ENCODE measurements at regions not wholly inside any gene's neighbourhood (a gene's known extent, or its start where the extent isn't known, plus 50 kb on each side); places are given as distances from the start of the nearest gene placed in this dataset.

DNA sequence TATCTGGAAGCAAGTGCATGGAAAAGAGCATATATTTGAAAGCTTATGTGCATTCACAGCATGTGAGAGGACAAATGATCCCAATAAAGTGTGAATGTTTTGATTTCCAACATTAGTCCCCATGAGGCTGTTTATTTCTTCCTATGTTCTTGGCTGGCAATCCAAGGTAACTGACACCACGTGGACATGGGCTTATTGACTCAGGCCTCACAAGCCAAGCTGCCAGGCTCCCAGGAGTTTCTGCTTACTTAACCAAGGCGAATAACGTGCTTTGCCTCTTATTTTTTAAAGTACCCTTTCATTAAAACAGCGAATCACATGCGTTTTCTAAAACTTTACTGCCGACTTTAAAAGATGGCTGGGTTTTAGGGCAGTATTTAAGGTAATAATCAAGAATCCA lies 441.7 kb downstream of the FUT8 start:
- no peak for ATAC-seq
- TF ChIP-seq, protein P1, sequence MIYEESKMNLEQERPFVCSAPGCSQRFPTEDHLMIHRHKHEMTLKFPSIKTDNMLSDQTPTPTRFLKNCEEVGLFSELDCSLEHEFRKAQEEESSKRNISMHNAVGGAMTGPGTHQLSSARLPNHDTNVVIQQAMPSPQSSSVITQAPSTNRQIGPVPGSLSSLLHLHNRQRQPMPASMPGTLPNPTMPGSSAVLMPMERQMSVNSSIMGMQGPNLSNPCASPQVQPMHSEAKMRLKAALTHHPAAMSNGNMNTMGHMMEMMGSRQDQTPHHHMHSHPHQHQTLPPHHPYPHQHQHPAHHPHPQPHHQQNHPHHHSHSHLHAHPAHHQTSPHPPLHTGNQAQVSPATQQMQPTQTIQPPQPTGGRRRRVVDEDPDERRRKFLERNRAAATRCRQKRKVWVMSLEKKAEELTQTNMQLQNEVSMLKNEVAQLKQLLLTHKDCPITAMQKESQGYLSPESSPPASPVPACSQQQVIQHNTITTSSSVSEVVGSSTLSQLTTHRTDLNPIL (CRISPR knock-in tag; IDR thresholded peaks at IDR 0.05; ENCODE audit: low read depth): no peak
- no peak for TF ChIP-seq GLIS3 (CRISPR knock-in tag; IDR thresholded peaks at IDR 0.05)
- TF ChIP-seq, protein P2, sequence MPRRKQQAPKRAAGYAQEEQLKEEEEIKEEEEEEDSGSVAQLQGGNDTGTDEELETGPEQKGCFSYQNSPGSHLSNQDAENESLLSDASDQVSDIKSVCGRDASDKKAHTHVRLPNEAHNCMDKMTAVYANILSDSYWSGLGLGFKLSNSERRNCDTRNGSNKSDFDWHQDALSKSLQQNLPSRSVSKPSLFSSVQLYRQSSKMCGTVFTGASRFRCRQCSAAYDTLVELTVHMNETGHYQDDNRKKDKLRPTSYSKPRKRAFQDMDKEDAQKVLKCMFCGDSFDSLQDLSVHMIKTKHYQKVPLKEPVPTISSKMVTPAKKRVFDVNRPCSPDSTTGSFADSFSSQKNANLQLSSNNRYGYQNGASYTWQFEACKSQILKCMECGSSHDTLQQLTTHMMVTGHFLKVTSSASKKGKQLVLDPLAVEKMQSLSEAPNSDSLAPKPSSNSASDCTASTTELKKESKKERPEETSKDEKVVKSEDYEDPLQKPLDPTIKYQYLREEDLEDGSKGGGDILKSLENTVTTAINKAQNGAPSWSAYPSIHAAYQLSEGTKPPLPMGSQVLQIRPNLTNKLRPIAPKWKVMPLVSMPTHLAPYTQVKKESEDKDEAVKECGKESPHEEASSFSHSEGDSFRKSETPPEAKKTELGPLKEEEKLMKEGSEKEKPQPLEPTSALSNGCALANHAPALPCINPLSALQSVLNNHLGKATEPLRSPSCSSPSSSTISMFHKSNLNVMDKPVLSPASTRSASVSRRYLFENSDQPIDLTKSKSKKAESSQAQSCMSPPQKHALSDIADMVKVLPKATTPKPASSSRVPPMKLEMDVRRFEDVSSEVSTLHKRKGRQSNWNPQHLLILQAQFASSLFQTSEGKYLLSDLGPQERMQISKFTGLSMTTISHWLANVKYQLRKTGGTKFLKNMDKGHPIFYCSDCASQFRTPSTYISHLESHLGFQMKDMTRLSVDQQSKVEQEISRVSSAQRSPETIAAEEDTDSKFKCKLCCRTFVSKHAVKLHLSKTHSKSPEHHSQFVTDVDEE (CRISPR knock-in tag; IDR thresholded peaks at IDR 0.05): no peak
- TF ChIP-seq ZFP30 (CRISPR knock-in tag; IDR thresholded peaks at IDR 0.05): no peak
- no peak for TF ChIP-seq BACH2 (CRISPR knock-in tag; IDR thresholded peaks at IDR 0.05; ENCODE audit: borderline replicate concordance)
- TF ChIP-seq TCF4 (CRISPR knock-in tag; IDR thresholded peaks at IDR 0.05; ENCODE audit: borderline replicate concordance): no peak
- TF ChIP-seq ARNTL (CRISPR knock-in tag; IDR thresholded peaks at IDR 0.05; ENCODE audit: borderline replicate concordance, low read depth): no peak
- no peak for TF ChIP-seq CSDC2 (CRISPR knock-in tag; IDR thresholded peaks at IDR 0.05)
- no peak for TF ChIP-seq ISL1 (CRISPR knock-in tag; IDR thresholded peaks at IDR 0.05)
- no peak for TF ChIP-seq SNAI2 (CRISPR knock-in tag; IDR thresholded peaks at IDR 0.05)
- TF ChIP-seq ZC3H10 (CRISPR knock-in tag; IDR thresholded peaks at IDR 0.05): no peak
- TF ChIP-seq PPARA (CRISPR knock-in tag; IDR thresholded peaks at IDR 0.05; ENCODE audit: borderline replicate concordance): no peak
- TF ChIP-seq ESRRG (CRISPR knock-in tag; IDR thresholded peaks at IDR 0.05): no peak

DNA sequence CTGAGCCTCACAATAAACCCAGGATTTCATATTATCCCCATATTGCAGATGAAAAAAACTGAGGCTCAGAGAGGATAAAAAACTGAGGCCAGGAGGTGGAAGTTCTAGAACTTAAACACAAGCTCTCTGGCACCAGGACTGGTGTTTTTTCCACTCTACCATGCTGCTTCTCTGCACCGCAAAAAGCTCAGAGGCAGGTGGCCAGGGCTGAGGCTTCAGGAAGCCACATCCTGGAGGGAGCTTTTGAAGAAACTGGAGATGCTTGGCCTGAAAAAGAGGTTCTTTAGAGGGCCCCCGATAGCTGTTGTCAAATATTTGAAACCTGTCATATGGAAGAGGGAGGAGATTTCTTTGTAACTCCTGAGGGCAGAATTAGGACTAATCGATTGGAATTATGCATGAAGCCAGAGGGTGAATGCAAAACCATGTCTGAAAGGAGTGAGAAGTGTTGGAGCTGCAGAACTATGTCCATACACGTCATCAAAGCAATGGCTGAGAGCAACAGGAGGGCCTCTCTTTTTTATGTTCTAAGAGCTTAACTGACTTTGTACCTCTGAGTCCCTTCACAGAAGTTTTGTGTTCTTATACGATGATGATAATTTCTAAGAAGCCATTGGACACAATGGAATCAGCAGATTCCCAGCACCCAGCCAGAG lies 448.6 kb downstream of the FUT8 start:
- no peak for ATAC-seq

More for the DNA sequence above, 448.6 kb downstream of the FUT8 start:
- TF ChIP-seq TCF4 (CRISPR knock-in tag; IDR thresholded peaks at IDR 0.05; ENCODE audit: borderline replicate concordance) (no peak), ZNF70 (CRISPR knock-in tag; IDR thresholded peaks at IDR 0.05) (no peak), ZC3H10 (CRISPR knock-in tag; IDR thresholded peaks at IDR 0.05) (no peak), GLIS3 (CRISPR knock-in tag; IDR thresholded peaks at IDR 0.05) (no peak), ZNF565 (CRISPR knock-in tag; conservative IDR thresholded peaks at IDR 0.05; ENCODE audit: low read depth) (no peak), ZFP30 (CRISPR knock-in tag; IDR thresholded peaks at IDR 0.05) (no peak), SNAI2 (CRISPR knock-in tag; IDR thresholded peaks at IDR 0.05) (no peak), ISL1 (CRISPR knock-in tag; IDR thresholded peaks at IDR 0.05) (no peak), ARNTL (CRISPR knock-in tag; IDR thresholded peaks at IDR 0.05; ENCODE audit: borderline replicate concordance, low read depth) (no peak), RARB (CRISPR knock-in tag; IDR thresholded peaks at IDR 0.05) (no peak), PPARA (CRISPR knock-in tag; IDR thresholded peaks at IDR 0.05; ENCODE audit: borderline replicate concordance) (no peak), TOX (CRISPR knock-in tag; IDR thresholded peaks at IDR 0.05; ENCODE audit: borderline replicate concordance) (no peak)
- TF ChIP-seq, protein P3, sequence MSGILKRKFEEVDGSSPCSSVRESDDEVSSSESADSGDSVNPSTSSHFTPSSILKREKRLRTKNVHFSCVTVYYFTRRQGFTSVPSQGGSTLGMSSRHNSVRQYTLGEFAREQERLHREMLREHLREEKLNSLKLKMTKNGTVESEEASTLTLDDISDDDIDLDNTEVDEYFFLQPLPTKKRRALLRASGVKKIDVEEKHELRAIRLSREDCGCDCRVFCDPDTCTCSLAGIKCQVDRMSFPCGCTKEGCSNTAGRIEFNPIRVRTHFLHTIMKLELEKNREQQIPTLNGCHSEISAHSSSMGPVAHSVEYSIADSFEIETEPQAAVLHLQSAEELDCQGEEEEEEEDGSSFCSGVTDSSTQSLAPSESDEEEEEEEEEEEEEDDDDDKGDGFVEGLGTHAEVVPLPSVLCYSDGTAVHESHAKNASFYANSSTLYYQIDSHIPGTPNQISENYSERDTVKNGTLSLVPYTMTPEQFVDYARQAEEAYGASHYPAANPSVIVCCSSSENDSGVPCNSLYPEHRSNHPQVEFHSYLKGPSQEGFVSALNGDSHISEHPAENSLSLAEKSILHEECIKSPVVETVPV (CRISPR knock-in tag; IDR thresholded peaks at IDR 0.05): no peak
- TF ChIP-seq, protein P4, sequence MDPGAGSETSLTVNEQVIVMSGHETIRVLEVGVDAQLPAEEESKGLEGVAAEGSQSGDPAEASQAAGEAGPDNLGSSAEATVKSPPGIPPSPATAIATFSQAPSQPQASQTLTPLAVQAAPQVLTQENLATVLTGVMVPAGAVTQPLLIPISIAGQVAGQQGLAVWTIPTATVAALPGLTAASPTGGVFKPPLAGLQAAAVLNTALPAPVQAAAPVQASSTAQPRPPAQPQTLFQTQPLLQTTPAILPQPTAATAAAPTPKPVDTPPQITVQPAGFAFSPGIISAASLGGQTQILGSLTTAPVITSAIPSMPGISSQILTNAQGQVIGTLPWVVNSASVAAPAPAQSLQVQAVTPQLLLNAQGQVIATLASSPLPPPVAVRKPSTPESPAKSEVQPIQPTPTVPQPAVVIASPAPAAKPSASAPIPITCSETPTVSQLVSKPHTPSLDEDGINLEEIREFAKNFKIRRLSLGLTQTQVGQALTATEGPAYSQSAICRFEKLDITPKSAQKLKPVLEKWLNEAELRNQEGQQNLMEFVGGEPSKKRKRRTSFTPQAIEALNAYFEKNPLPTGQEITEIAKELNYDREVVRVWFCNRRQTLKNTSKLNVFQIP (CRISPR knock-in tag; IDR thresholded peaks at IDR 0.05; ENCODE audit: borderline replicate concordance, low read depth): no peak
- TF ChIP-seq, protein P5, sequence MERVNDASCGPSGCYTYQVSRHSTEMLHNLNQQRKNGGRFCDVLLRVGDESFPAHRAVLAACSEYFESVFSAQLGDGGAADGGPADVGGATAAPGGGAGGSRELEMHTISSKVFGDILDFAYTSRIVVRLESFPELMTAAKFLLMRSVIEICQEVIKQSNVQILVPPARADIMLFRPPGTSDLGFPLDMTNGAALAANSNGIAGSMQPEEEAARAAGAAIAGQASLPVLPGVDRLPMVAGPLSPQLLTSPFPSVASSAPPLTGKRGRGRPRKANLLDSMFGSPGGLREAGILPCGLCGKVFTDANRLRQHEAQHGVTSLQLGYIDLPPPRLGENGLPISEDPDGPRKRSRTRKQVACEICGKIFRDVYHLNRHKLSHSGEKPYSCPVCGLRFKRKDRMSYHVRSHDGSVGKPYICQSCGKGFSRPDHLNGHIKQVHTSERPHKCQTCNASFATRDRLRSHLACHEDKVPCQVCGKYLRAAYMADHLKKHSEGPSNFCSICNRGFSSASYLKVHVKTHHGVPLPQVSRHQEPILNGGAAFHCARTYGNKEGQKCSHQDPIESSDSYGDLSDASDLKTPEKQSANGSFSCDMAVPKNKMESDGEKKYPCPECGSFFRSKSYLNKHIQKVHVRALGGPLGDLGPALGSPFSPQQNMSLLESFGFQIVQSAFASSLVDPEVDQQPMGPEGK (CRISPR knock-in tag; IDR thresholded peaks at IDR 0.05; ENCODE audit: borderline replicate concordance): no peak

Measured in SK-N-SH treated with all-trans-retinoic acid at 6 μM for 48 hours (cell line).